ENCODE measurements at regions not wholly inside any gene's neighbourhood (a gene's known extent, or its start where the extent isn't known, plus 50 kb on each side); places are given as distances from the start of the nearest gene placed in this dataset.

GRCh38 chr6:56756791-56757587 lies 114.3 kb upstream of the DST start:
- no peak overlapping the region for H3K27ac ChIP-seq
- peaks cover 21% of the 10 kb centered on the region for H3K4me1 ChIP-seq (ENCODE audit: low read depth)
- H3K9me3 ChIP-seq (ENCODE audit: low read depth) = no peaks in the 10 kb centered on the region
- no peak for TF ChIP-seq CTCF (IDR thresholded peaks at IDR 0.05; ENCODE audit: low read depth, low read length)
- H3K27me3 ChIP-seq = no peaks in the 10 kb centered on the region
- no peak for DNase-seq (ENCODE audit: low read depth in 1 of 2, low spot score in 1 of 2)
- H3K36me3 ChIP-seq = no peaks in the 10 kb centered on the region
- H3K4me3 ChIP-seq = no peak overlapping the region

- Histone ChIP-seq H3K9me3 (ENCODE audit: low read depth) (no peaks in the 10 kb centered on the region), H3K27me3 (no peaks in the 10 kb centered on the region), H3K4me3 (no peak overlapping the region), H3K36me3 (no peaks in the 10 kb centered on the region), H3K4me1 (ENCODE audit: low read depth) (peaks cover 28% of the 10 kb centered on the region), H3K27ac (no peak overlapping the region)
- no peak for DNase-seq (ENCODE audit: low read depth in 1 of 2, low spot score in 1 of 2)
- no peak for TF ChIP-seq CTCF (IDR thresholded peaks at IDR 0.05; ENCODE audit: low read depth, low read length)
These were observed 113.6 kb upstream of the DST start for GRCh38 chr6:56756219-56756789.

- H3K4me1 ChIP-seq (ENCODE audit: low read depth) = peaks cover 32% of the 10 kb centered on the region
These were observed 112.4 kb upstream of the DST start for GRCh38 chr6:56755040-56755439.

GRCh38 chr6:56753811-56754210 lies 111.1 kb upstream of the DST start:
- Histone ChIP-seq H3K4me1 (ENCODE audit: low read depth) (peaks cover 32% of the 10 kb centered on the region), H3K27me3 (no peaks in the 10 kb centered on the region), H3K9me3 (ENCODE audit: low read depth) (no peaks in the 10 kb centered on the region), H3K4me3 (no peak overlapping the region), H3K27ac (no peak overlapping the region), H3K36me3 (no peaks in the 10 kb centered on the region)
- no peak for TF ChIP-seq CTCF (IDR thresholded peaks at IDR 0.05; ENCODE audit: low read depth, low read length)
- DNase-seq (ENCODE audit: low read depth in 1 of 2, low spot score in 1 of 2) = no peak

More at GRCh38 chr6:56755040-56755439, 112.4 kb upstream of the DST start:
- no peaks in the 10 kb centered on the region for H3K27me3 ChIP-seq
- H3K36me3 ChIP-seq = no peaks in the 10 kb centered on the region
- H3K4me3 ChIP-seq = no peak overlapping the region
- no peak overlapping the region for H3K27ac ChIP-seq
- no peak for DNase-seq (ENCODE audit: low read depth in 1 of 2, low spot score in 1 of 2)
- H3K9me3 ChIP-seq (ENCODE audit: low read depth) = no peaks in the 10 kb centered on the region
- no peak for TF ChIP-seq CTCF (IDR thresholded peaks at IDR 0.05; ENCODE audit: low read depth, low read length)

- no peak overlapping the region for H3K4me3 ChIP-seq
- no peaks in the 10 kb centered on the region for H3K27me3 ChIP-seq
- no peak overlapping the region for H3K27ac ChIP-seq
- H3K4me1 ChIP-seq (ENCODE audit: low read depth) = peaks cover 28% of the 10 kb centered on the region
- no peak for TF ChIP-seq CTCF (IDR thresholded peaks at IDR 0.05; ENCODE audit: low read depth, low read length)
- H3K9me3 ChIP-seq (ENCODE audit: low read depth) = no peaks in the 10 kb centered on the region
- H3K36me3 ChIP-seq = no peaks in the 10 kb centered on the region
- no peak for DNase-seq (ENCODE audit: low read depth in 1 of 2, low spot score in 1 of 2)
These were observed 109.8 kb upstream of the DST start for GRCh38 chr6:56752534-56752933.

All from cardiac muscle cell (in vitro differentiated cells and primary cell).